Activated naive CD4-positive, alpha-beta T cell treated with anti-CD3 and anti-CD28 coated beads, Interleukin-2, amount 50 U/mL, for 72 hours (primary cell): ENCODE measurements at regions not wholly inside any gene's neighbourhood (a gene's known extent, or its start where the extent isn't known, plus 50 kb on each side); places are given as distances from the start of the nearest gene placed in this dataset.
"Not testable (repeated sequence)": the region's sequence is repeated elsewhere in the genome, so short reads cannot be mapped to it uniquely, and the experiment has no call there.

Experiments used
- ATAC-seq, 2 donors: fragments of 150-1000 bp; cut with Tn5 transposase; 2 replicates each; pipeline ENCODE4 v1.10.0; 2021; ENCODE audit warnings: mild to moderate bottlenecking in 2 of 2, moderate library complexity in 2 of 2
- DNase-seq, 2 donors: peaks; one replicate each; pipeline ENCODE4 v3.0.0; 2021 to 2022; ENCODE audit warnings: low spot score in 2 of 2
- H3K27ac Mint-ChIP-seq, 2 donors: one replicate each; pipeline ENCODE4 v1.8.0; 2022; ENCODE audit warnings: mild to moderate bottlenecking in 2 of 2, mixed read lengths in 2 of 2
- H3K36me3 Mint-ChIP-seq, 2 donors: one replicate each; pipeline ENCODE4 v1.8.0; 2022; ENCODE audit warnings: mixed read lengths in 2 of 2
- H3K9me3 Mint-ChIP-seq, 2 donors: one replicate each; pipeline ENCODE4 v1.8.0; 2022; ENCODE audit warnings: mixed read lengths in 2 of 2

GRCh38 chr2:181781078-181781786 lies 100.9 kb upstream of the NEUROD1 start:
- H3K27ac Mint-ChIP-seq = no peak overlapping the region
- peaks cover 0 to 5% of the 10 kb centered on the region in 2 donors for H3K9me3 Mint-ChIP-seq
- no peaks in the 10 kb centered on the region for H3K36me3 Mint-ChIP-seq
- ATAC-seq (peak in 1 of 2 donors; percentile 54), DNase-seq (no peak)

DNA sequence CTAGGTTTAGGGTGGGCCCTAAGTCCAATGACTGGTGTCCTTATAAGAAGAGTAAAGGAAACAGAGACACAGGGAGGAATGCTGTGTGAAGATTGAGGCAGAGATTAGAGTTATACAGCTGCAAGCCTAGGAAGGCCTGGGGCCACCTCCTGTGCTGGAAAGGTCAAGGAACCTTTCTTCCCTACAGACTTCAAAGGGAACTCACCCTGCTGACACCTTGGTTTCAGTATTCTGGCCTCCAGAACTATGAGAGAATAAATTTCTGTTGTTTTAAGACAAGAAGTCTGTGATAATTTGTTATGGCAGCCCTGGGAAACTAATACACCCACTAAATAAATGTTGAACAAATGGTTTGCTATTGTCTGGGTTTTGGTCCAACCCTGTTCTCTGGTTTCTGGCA lies 102.3 kb upstream of the NEUROD1 start:
- H3K36me3 Mint-ChIP-seq = no peaks in the 10 kb centered on the region
- no peak for DNase-seq
- H3K27ac Mint-ChIP-seq = no peak overlapping the region
- H3K9me3 Mint-ChIP-seq = peaks cover 0 to 5% of the 10 kb centered on the region in 2 donors
- ATAC-seq = no peak

- DNase-seq = no peak
- no peak for ATAC-seq
- Mint-ChIP-seq H3K36me3 (no peaks in the 10 kb centered on the region), H3K9me3 (peaks cover 0 to 5% of the 10 kb centered on the region in 2 donors), H3K27ac (no peak overlapping the region)
Observed at GRCh38 chr2:181784556-181784955, 104.2 kb upstream of the NEUROD1 start.

DNA sequence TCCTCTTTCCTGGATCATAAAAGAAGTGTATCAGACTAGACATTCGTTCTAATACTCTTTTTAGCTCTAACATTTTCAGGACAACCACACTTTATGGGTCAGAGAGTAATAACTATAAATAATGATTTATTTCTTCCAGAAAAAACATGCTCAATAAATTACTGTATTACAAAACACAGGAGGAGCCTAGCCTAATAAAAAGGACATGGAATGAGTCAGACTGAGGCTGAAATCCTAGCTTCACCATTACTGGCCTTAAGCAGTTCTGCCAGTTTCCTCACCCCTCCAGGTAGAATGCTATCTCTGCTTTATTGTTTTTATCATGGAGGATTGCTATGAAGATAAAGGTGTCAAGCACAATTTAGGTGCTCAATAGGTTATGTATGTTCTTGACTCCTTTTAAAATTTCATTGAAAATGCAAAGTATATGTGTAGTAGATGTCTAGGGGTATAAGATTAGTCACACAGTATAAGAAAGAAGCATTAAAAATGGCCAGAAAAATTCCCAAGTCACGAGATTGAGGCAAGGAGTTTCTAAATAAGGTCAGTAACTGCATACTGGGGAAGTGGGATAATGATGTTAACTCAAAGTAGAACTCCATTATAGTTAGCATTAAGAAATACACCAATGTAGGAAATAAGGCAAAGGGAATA lies 105.5 kb upstream of the NEUROD1 start:
- Mint-ChIP-seq H3K9me3 (peaks cover 0 to 2% of the 10 kb centered on the region in 2 donors), H3K36me3 (no peaks in the 10 kb centered on the region), H3K27ac (no peak overlapping the region)
- ATAC-seq (no peak), DNase-seq (no peak)

DNA sequence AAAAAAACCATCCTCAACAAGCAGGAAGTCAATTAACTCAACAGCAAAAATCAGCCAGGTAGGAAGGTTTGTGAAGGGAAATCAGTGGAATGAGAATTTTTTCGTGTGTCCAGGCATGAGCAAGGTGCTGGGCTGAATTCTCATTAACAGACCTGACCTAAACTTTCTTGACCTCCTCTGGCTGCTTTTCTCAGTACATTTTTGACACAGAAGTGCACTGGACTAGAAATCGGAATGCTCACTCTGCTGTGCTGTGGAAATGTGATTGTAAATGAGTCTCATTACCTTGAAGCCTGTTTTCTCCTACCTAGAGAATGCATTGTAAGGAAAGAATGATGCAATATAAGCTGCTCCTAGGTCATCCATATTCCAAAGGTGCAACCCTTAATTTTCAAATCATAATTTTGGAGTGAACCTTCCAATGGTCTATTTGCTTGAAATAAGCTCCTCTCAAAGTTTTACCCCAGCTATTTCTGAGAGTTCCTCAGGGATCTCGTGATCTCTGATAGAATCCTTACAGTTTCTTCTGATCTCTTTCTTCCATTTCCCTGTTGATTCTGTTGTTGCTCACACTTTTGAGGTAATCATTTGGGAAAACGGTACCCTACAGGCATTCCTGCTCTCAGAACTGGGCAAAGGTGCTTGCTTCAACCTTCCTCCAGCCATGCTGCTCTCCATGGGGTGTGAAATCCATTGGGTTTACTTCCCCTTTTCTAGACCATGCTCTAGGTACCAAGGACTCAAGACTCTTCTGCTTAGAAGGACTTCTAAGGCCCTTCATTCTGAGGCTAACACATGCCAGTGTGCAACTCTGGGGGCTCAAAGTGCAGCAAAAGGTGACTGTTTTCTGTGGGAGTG lies 104.9 kb upstream of the ITPRID2 start:
- no peak for DNase-seq
- Mint-ChIP-seq H3K27ac (no peak overlapping the region), H3K9me3 (no peaks in the 10 kb centered on the region), H3K36me3 (no peaks in the 10 kb centered on the region)
- no peak for ATAC-seq

DNA sequence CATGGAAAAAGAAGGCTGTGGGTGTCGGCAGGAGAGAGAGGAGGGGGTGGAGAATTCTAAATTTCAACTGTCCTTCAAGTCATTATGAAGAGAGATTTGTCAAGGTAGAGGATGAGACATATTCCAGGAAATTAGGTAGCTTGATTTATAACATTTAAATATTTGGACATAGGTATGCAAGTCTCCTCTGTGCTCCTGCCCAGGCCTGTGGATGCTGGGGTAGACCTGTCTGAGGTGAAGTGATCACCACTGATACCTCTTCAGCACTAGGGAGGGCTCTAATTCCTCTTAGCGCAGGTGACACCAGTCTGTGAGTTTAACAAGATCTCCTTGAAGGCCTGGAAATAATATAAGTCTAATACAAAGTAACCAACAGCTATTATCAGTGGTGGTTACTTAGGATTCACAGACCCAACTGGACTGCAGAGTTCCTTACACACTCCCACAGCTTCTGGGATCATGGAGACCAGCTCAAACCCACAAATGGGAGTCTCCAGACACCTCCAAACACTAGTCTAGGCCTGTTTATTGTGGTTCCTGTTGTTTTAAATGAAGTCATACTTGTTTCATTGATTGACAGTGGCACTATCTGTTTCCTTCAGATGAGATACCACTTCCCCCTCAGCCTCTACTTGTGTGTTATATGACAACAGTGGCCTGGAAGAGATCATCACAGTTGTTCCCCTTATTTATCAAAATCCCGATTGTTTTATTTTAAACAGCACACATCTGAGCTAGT lies 104.1 kb upstream of the ITPRID2 start:
- Mint-ChIP-seq H3K27ac (no peak overlapping the region), H3K9me3 (no peaks in the 10 kb centered on the region), H3K36me3 (peaks cover 0 to 4% of the 10 kb centered on the region in 2 donors)
- no peak for ATAC-seq
- no peak for DNase-seq

DNA sequence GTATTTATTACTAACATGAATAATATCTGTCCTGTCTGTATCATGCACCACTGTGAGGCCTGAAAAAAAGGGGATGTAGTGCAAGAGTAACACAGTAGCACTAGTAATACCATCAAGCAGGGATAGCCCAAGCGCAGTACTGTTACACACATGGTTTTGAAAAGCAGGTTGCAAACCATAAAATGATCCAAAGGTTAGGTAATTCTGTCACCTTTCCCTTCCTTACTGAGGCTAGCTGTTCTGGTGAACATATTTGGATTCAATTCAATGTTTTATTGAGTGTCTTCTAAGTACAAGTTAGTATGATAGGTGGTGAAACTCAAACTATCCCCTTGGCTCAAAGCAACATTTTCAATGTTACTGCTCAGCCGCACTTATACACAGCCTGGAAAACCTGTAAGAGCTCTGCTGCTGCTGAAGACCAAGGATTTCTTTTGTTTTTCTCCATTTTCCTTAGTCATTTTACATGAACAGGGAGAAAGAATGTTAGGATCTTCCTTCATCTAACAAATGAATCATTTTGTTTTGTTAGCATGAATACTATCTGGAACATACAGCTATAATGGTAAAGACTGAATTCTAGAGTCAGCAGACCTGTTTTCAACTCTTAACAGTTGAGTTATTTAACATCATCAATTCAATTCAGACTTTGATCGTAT lies 102.5 kb upstream of the ITPRID2 start:
- ATAC-seq (no peak), DNase-seq (no peak)
- H3K36me3 Mint-ChIP-seq = peaks cover 0 to 12% of the 10 kb centered on the region in 2 donors
- H3K9me3 Mint-ChIP-seq = peaks cover 4 to 6% of the 10 kb centered on the region in 2 donors
- H3K27ac Mint-ChIP-seq = no peak overlapping the region

- Mint-ChIP-seq H3K36me3 (peaks cover 0 to 12% of the 10 kb centered on the region in 2 donors), H3K9me3 (peaks cover 4 to 6% of the 10 kb centered on the region in 2 donors), H3K27ac (no peak overlapping the region)
- DNase-seq = no peak
- ATAC-seq = peak in 1 of 2 donors; percentile 9
Observed at GRCh38 chr2:181789827-181790448, 101.6 kb upstream of the ITPRID2 start.

GRCh38 chr2:181790716-181791649 lies 100.5 kb upstream of the ITPRID2 start:
- Mint-ChIP-seq H3K9me3 (peaks cover 4 to 6% of the 10 kb centered on the region in 2 donors), H3K36me3 (peaks cover 0 to 12% of the 10 kb centered on the region in 2 donors), H3K27ac (peak overlapping the region; percentile 44 to 77)
- DNase-seq = peak in 1 of 2 donors; percentile 12
- peak; percentile 98 for ATAC-seq

DNA sequence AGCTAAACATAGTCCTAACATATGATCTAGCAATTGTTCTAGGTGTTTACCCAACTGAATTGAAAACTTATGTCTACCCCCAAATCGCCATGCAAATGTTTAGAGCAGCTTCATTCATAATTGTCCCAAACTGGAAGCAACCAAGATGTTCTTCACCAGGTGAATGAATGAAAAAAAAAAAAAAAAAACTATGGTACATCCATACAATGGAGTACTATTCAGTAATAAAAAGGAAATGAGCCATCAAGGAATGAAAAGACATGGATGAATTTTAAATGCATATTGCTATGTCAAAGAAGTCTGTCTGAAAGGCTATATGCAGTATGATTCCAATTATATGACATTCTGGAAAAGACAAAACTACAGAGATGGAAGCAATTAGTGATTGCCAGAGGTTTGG lies 98.6 kb upstream of the ITPRID2 start:
- DNase-seq (no peak), ATAC-seq (no peak)
- Mint-ChIP-seq H3K9me3 (peaks cover 4 to 6% of the 10 kb centered on the region in 2 donors), H3K36me3 (peaks cover 0 to 12% of the 10 kb centered on the region in 2 donors), H3K27ac (no peak overlapping the region)

GRCh38 chr2:181798022-181798421 lies 93.5 kb upstream of the ITPRID2 start:
- peaks cover 8 to 12% of the 10 kb centered on the region in 2 donors for H3K9me3 Mint-ChIP-seq
- no peak for DNase-seq
- ATAC-seq = no peak
- H3K36me3 Mint-ChIP-seq = peaks cover 3 to 14% of the 10 kb centered on the region in 2 donors
- no peak overlapping the region for H3K27ac Mint-ChIP-seq

DNA sequence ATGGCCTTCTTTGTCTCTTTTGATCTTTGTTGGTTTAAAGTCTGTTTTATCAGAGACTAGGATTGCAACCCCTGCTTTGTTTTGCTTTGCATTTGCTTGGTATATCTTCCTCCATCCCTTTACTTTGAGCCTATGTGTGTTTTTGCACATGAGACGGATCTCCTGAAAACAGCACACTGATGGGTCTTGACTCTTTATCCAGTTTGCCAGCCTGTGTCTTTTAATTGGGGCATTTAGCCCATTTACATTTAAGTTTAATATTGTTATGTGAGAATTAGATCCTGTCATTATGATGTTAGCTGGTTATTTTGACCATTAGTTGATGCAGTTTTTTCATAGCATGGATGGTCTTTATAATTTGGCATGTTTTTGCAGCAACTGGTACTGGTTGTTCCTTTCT lies 89.2 kb upstream of the ITPRID2 start:
- Mint-ChIP-seq H3K36me3 (peaks cover 0 to 18% of the 10 kb centered on the region in 2 donors), H3K9me3 (peaks cover 5 to 13% of the 10 kb centered on the region in 2 donors)
- ATAC-seq, DNase-seq, H3K27ac Mint-ChIP-seq: not testable (repeated sequence)

DNA sequence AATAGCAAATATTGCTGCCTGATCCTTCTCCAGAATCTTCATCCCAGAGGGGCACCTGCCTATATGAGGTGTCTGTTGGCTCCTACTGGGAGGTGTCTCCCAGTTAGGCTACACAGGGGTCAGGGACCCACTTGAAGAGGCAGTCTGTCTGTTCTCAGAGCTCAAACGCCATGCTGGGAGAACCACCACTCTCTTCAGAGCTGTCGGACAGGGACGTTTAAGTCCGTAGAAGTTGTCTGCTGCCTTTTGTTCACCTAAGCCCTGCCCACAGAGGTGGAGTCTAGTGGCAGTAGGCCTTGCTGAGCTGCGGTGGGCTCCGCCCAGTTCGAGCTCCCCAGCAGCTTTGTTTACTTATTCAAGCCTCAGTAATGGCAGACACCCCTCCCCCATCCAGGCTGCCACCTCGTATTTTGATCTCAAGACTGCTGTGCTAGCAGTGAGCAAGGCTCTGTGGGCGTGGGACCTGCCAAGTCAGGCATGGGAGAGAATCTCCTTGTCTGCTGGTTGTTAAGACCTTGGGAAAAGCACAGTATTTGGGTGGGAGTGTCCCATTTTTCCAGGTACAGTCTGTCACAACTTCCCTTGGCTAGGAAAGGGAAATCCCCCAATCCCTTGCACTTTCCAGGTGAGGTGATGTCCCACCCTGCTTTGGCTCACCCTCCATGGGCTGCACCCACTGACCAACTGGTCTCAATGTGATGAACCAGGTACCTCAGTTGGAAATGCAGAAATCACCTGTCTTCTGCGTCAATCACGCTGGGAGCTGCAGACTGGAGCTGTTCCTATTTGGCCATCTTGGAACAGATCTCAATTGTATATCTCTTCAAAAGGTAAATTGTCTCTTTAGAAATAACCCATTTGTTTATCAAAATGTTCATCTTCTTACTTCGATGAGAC lies 87.4 kb upstream of the ITPRID2 start:
- peaks cover 5 to 13% of the 10 kb centered on the region in 2 donors for H3K9me3 Mint-ChIP-seq
- H3K36me3 Mint-ChIP-seq = peaks cover 0 to 18% of the 10 kb centered on the region in 2 donors
- not testable (repeated sequence) for H3K27ac Mint-ChIP-seq, ATAC-seq, DNase-seq
